WTC11 (cell line): ENCODE measurements at regions not wholly inside any gene's neighbourhood (a gene's known extent, or its start where the extent isn't known, plus 50 kb on each side); places are given as distances from the start of the nearest gene placed in this dataset.

Experiments used
- ATAC-seq: fragments of 200-7000 bp; cut with Tn5 transposase; 2 replicates; pipeline ENCODE4 v1.10.0; 2021; ENCODE audit warnings: mild to moderate bottlenecking, moderate library complexity
- CTCF ChIA-PET: fragments of 300-600 bp; sonication (Branson Sonifier 250); formaldehyde crosslinking; loops from one replicate; lab custom pipeline; 2021; ENCODE audit warnings: antibody characterized with exemption; lab: Charles Lee
- POLR2A ChIA-PET: fragments of 350-600 bp; sonication (Branson Sonifier 250); formaldehyde crosslinking; loops from one replicate; lab custom pipeline; 2021; ENCODE audit warnings: antibody characterized with exemption; lab: Charles Lee
- DNase-seq: peaks from one replicate; pipeline ENCODE4 v3.0.0; 2021; ENCODE audit warnings: low spot score
- H3K27ac Mint-ChIP-seq: 2 replicates; pipeline ENCODE4 v1.8.0; 2021; ENCODE audit warnings: mixed read lengths
- H3K27me3 Mint-ChIP-seq: 2 replicates; pipeline ENCODE4 v1.8.0; 2021; ENCODE audit warnings: low read depth, mild to moderate bottlenecking, moderate library complexity, mixed read lengths
- H3K36me3 Mint-ChIP-seq: 2 replicates; pipeline ENCODE4 v1.8.0; 2021; ENCODE audit warnings: mixed read lengths
- H3K4me1 Mint-ChIP-seq: 2 replicates; pipeline ENCODE4 v1.8.0; 2022; ENCODE audit warnings: mixed read lengths
- H3K4me3 Mint-ChIP-seq: 2 replicates; pipeline ENCODE4 v1.8.0; 2021; ENCODE audit warnings: mild to moderate bottlenecking, moderate library complexity, mixed read lengths
- H3K9me3 Mint-ChIP-seq: 2 replicates; pipeline ENCODE4 v1.8.0; 2021; ENCODE audit warnings: mixed read lengths
- AFF4 ChIP-seq: sonication (generic); formaldehyde crosslinking; IDR thresholded peaks from 2 replicates; pipeline ENCODE4 v1.8.1; 2023; ENCODE audit warnings: mild to moderate bottlenecking, missing genetic modification reagents, borderline replicate concordance
- ARID4B ChIP-seq: sonication (generic); formaldehyde crosslinking; IDR thresholded peaks from 2 replicates; pipeline ENCODE4 v1.8.0; 2023; ENCODE audit warnings: missing genetic modification reagents, mild to moderate bottlenecking, borderline replicate concordance
- CBFB ChIP-seq: sonication (generic); formaldehyde crosslinking; IDR thresholded peaks from 2 replicates; pipeline ENCODE4 v1.8.1; 2022; ENCODE audit warnings: mild to moderate bottlenecking, low read depth, missing genetic modification reagents
- ESRRA ChIP-seq: sonication (generic); formaldehyde crosslinking; IDR thresholded peaks from 2 replicates; pipeline ENCODE4 v1.8.1; 2022; ENCODE audit warnings: mild to moderate bottlenecking, missing genetic modification reagents, borderline replicate concordance
- ETV6 ChIP-seq: sonication (generic); formaldehyde crosslinking; IDR thresholded peaks from 2 replicates; pipeline ENCODE4 v1.8.1; 2022; ENCODE audit warnings: mild to moderate bottlenecking, missing genetic modification reagents
- GTF2I ChIP-seq: fragments of 250-450 bp; sonication (Bioruptor Pico); conservative IDR thresholded peaks from 2 replicates; pipeline ENCODE4 v1.4.0; 2021; ENCODE audit warnings: mild to moderate bottlenecking
- KAT7 ChIP-seq: sonication (generic); formaldehyde crosslinking; IDR thresholded peaks from 2 replicates; pipeline ENCODE4 v1.8.1; 2023; ENCODE audit warnings: missing genetic modification reagents, mild to moderate bottlenecking, borderline replicate concordance
- MAX ChIP-seq: sonication (generic); formaldehyde crosslinking; IDR thresholded peaks from 2 replicates; pipeline ENCODE4 v1.8.0; 2022; ENCODE audit warnings: mild to moderate bottlenecking, missing genetic modification reagents
- MLX ChIP-seq: sonication (generic); formaldehyde crosslinking; IDR thresholded peaks from 2 replicates; pipeline ENCODE4 v1.8.1; 2023; ENCODE audit warnings: mild to moderate bottlenecking, missing genetic modification reagents, moderate library complexity
- MYBL2 ChIP-seq: sonication (generic); formaldehyde crosslinking; IDR thresholded peaks from 2 replicates; pipeline ENCODE4 v1.8.1; 2023; ENCODE audit warnings: mild to moderate bottlenecking, moderate library complexity, missing genetic modification reagents
- TEAD1 ChIP-seq: sonication (generic); formaldehyde crosslinking; IDR thresholded peaks from 2 replicates; pipeline ENCODE4 v1.8.0; 2022; ENCODE audit warnings: mild to moderate bottlenecking, missing genetic modification reagents
- ZBTB21 ChIP-seq: sonication (generic); formaldehyde crosslinking; IDR thresholded peaks from 2 replicates; pipeline ENCODE4 v1.8.1; 2023; ENCODE audit warnings: mild to moderate bottlenecking, missing genetic modification reagents, borderline replicate concordance
- ZBTB43 ChIP-seq: sonication (generic); formaldehyde crosslinking; IDR thresholded peaks from 2 replicates; pipeline ENCODE4 v1.8.1; 2023; ENCODE audit warnings: mild to moderate bottlenecking, missing genetic modification reagents
- ZMAT4 ChIP-seq: fragments of 250-450 bp; sonication (Bioruptor Pico); IDR thresholded peaks from 2 replicates; pipeline ENCODE4 v1.9.0; 2021; ENCODE audit warnings: mild to moderate bottlenecking
- ZNF138 ChIP-seq: sonication (generic); formaldehyde crosslinking; conservative IDR thresholded peaks from 2 replicates; pipeline ENCODE4 v1.8.1; 2022; ENCODE audit warnings: mild to moderate bottlenecking, moderate library complexity, missing genetic modification reagents
- ZSCAN18 ChIP-seq: fragments of 250-450 bp; sonication (Bioruptor Pico); IDR thresholded peaks from 2 replicates; pipeline ENCODE4 v2.1.2; 2022; ENCODE audit warnings: mild to moderate bottlenecking, moderate library complexity
- TF ChIP-seq, protein P1 (sequence below): sonication (generic); formaldehyde crosslinking; conservative IDR thresholded peaks from 2 replicates; pipeline ENCODE4 v1.8.1; 2023; ENCODE audit warnings: mild to moderate bottlenecking, low read depth, missing genetic modification reagents, moderate library complexity

- Mint-ChIP-seq H3K36me3 (no peaks in the 10 kb centered on the region), H3K27me3 (no peaks in the 10 kb centered on the region), H3K4me1 (peaks cover 21% of the 10 kb centered on the region), H3K4me3 (no peak overlapping the region), H3K27ac (no peak overlapping the region), H3K9me3 (no peaks in the 10 kb centered on the region)
- ChIA-PET POLR2A (no interaction called here), CTCF (interaction anchor here (1.4 kb wide), 1 partner anchor 36 kb away, joined by 7 read pairs; no protein-coding TSS in a partner anchor)
- TF ChIP-seq, protein P1, sequence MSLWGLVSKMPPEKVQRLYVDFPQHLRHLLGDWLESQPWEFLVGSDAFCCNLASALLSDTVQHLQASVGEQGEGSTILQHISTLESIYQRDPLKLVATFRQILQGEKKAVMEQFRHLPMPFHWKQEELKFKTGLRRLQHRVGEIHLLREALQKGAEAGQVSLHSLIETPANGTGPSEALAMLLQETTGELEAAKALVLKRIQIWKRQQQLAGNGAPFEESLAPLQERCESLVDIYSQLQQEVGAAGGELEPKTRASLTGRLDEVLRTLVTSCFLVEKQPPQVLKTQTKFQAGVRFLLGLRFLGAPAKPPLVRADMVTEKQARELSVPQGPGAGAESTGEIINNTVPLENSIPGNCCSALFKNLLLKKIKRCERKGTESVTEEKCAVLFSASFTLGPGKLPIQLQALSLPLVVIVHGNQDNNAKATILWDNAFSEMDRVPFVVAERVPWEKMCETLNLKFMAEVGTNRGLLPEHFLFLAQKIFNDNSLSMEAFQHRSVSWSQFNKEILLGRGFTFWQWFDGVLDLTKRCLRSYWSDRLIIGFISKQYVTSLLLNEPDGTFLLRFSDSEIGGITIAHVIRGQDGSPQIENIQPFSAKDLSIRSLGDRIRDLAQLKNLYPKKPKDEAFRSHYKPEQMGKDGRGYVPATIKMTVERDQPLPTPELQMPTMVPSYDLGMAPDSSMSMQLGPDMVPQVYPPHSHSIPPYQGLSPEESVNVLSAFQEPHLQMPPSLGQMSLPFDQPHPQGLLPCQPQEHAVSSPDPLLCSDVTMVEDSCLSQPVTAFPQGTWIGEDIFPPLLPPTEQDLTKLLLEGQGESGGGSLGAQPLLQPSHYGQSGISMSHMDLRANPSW (CRISPR knock-in tag): no peak
- no peak for TF ChIP-seq CBFB (CRISPR knock-in tag)
- no peak for ATAC-seq
- no peak for DNase-seq
Measured at GRCh38 chr2:16317211-16317830, 348.3 kb downstream of the CYRIA start.

GRCh38 chr2:16316456-16317210 is 349.0 kb downstream of the CYRIA start:
- no peak for TF ChIP-seq ZSCAN18 (CRISPR knock-in tag)
- no peak for TF ChIP-seq ZNF138 (CRISPR knock-in tag)
- TF ChIP-seq ZBTB21 (CRISPR knock-in tag): no peak
- no peak for TF ChIP-seq ESRRA (CRISPR knock-in tag)
- TF ChIP-seq AFF4: no peak
- no peak for TF ChIP-seq MYBL2
- no peak for TF ChIP-seq ZBTB43
- TF ChIP-seq ETV6 (CRISPR knock-in tag): no peak
- no peak for TF ChIP-seq MLX
- no peak for TF ChIP-seq ZMAT4 (CRISPR knock-in tag)
- no peak for TF ChIP-seq KAT7 (CRISPR knock-in tag)
- TF ChIP-seq ARID4B (CRISPR knock-in tag): no peak
- TF ChIP-seq GTF2I (CRISPR knock-in tag): no peak
- no peak for TF ChIP-seq TEAD1 (CRISPR knock-in tag)
- TF ChIP-seq MAX: no peak
- DNase-seq: no peak
- Mint-ChIP-seq H3K4me1 (peaks cover 21% of the 10 kb centered on the region), H3K4me3 (no peak overlapping the region), H3K36me3 (no peaks in the 10 kb centered on the region), H3K27me3 (no peaks in the 10 kb centered on the region), H3K27ac (no peak overlapping the region), H3K9me3 (no peaks in the 10 kb centered on the region)
- no peak for ATAC-seq
- CTCF ChIA-PET: interaction anchor here (1.6 kb wide), 1 partner anchor 13 kb away, joined by 3 read pairs; no protein-coding TSS in a partner anchor
- POLR2A ChIA-PET: interaction anchor here (1.0 kb wide), 1 partner anchor 194 kb away, joined by 3 read pairs; no protein-coding TSS in a partner anchor
